ENCODE measurements at regions not wholly inside any gene's neighbourhood (a gene's known extent, or its start where the extent isn't known, plus 50 kb on each side); places are given as distances from the start of the nearest gene placed in this dataset.

DNA sequence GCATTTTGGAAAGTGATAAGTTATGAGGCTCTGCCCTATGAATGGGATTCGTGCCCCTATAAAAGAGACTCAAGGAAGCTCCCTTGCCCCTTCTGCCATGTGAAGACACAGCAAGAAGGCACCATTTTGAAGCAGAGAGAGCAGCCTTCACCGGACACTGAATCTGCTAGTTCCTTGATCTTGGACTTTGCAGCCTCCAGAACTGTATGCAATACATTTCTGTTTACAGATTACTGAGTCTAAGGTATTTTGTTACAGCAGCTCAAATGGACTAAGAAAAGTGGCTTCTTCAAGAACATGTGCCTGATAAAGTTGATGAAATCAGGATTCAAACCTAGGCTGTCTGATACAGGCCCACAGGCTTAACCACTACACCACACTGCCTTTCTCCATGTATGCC, 131.6 kb upstream of the MAP3K1 start:
- POLR2A ChIA-PET = no interaction called here
- H3K36me3 Mint-ChIP-seq (ENCODE audit: low read depth) = no peaks in the 10 kb centered on the region
- no peak for ATAC-seq
- intact Hi-C loops (cut with DNase I, micrococcal nuclease) = no loop called here
- H3K27ac Mint-ChIP-seq = no peak overlapping the region
- no peaks in the 10 kb centered on the region for H3K27me3 Mint-ChIP-seq
- CTCF ChIA-PET = interaction anchor here (1.0 kb wide), 1 partner anchor 50 kb away, joined by 3 read pairs; no protein-coding TSS in a partner anchor
- H3K9me3 Mint-ChIP-seq (ENCODE audit: low read depth) = no peaks in the 10 kb centered on the region
- H3K4me1 Mint-ChIP-seq = peaks cover 56% of the 10 kb centered on the region
- no peak overlapping the region for H3K4me3 Mint-ChIP-seq
- no peak for DNase-seq

DNA sequence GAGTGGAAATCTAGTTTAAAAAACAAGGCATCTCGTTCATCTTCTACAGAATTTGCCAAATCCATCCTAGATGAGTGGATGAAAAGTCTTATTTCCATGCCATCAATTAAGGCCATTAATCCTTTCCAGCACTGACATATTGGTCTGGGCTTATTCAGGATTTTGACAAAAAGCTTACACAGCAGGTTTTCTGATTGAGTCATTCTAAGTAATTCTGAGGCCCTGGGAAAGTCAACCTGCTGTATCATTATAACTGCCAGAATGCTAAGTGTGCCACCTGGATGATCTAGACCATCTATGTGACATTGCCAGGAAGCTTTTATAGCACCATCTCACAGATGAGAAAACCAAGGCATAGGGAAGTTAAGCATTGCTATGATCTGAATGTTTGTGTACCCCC, 132.1 kb upstream of the MAP3K1 start:
- Mint-ChIP-seq H3K4me3 (no peak overlapping the region), H3K27ac (no peak overlapping the region), H3K9me3 (ENCODE audit: low read depth) (no peaks in the 10 kb centered on the region), H3K36me3 (ENCODE audit: low read depth) (no peaks in the 10 kb centered on the region), H3K4me1 (peaks cover 52% of the 10 kb centered on the region), H3K27me3 (no peaks in the 10 kb centered on the region)
- CTCF ChIA-PET = no interaction called here
- intact Hi-C loops (cut with DNase I, micrococcal nuclease) = no loop called here
- ATAC-seq (no peak), DNase-seq (no peak)
- POLR2A ChIA-PET = no interaction called here

DNA sequence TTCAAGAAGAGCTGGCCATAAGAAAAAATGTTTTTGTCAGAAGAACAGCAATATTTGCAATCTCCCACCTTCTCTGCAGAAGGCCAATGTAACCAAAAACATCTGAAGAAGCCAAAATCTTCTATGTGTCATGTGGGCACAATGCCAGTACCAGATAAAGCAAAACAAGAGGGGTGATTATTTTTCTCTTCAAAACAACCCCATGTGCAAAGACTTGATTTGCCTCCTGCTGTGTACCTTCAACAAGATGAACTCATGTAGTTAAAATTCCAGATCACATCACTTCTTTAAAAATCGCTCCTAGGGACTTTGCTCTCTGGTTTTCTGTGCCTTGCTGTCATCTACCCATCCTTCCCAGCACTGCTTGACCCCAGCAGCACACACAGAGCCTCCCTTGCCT, 134.0 kb upstream of the MAP3K1 start:
- Mint-ChIP-seq H3K27ac (peak overlapping the region; percentile 14), H3K4me3 (no peak overlapping the region), H3K4me1 (peaks cover 39% of the 10 kb centered on the region), H3K27me3 (no peaks in the 10 kb centered on the region), H3K9me3 (ENCODE audit: low read depth) (no peaks in the 10 kb centered on the region), H3K36me3 (ENCODE audit: low read depth) (no peaks in the 10 kb centered on the region)
- POLR2A ChIA-PET = no interaction called here
- CTCF ChIA-PET = interaction anchor here (1.8 kb wide), 1 partner anchor 8 kb away, joined by 4 read pairs; no protein-coding TSS in a partner anchor
- no peak for DNase-seq
- ATAC-seq = no peak
- intact Hi-C loops (cut with DNase I, micrococcal nuclease) = no loop called here

DNA sequence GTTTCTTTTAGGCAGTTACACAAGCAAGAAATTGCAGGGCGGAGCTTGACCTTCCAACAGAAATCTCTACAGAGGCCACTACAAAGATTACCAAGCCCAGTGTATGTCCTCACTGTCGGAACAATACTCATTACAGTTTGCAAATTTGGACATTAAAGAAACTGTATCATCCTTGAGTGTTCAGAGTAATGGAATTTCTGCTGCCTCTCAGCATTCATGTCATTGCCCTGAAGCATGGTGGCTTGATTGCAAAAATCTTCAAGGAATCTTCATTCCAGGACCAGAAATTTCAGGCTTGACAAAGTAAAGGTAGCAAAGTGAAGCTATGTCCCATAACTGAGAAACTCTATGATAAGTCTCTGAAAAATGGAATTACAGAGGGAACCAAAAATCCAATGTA, 134.6 kb upstream of the MAP3K1 start:
- H3K27ac Mint-ChIP-seq = no peak overlapping the region
- H3K9me3 Mint-ChIP-seq (ENCODE audit: low read depth) = no peaks in the 10 kb centered on the region
- DNase-seq = no peak
- no peaks in the 10 kb centered on the region for H3K27me3 Mint-ChIP-seq
- peaks cover 32% of the 10 kb centered on the region for H3K4me1 Mint-ChIP-seq
- ATAC-seq = no peak
- H3K4me3 Mint-ChIP-seq = no peak overlapping the region
- ChIA-PET POLR2A (no interaction called here), CTCF (interaction anchor here (0.6 to 1.8 kb wide), 2 partner anchors 9 to 500 kb away, joined by 3 to 4 read pairs; no protein-coding TSS in a partner anchor)
- no peaks in the 10 kb centered on the region for H3K36me3 Mint-ChIP-seq (ENCODE audit: low read depth)
- intact Hi-C loops (cut with DNase I, micrococcal nuclease) = no loop called here

DNA sequence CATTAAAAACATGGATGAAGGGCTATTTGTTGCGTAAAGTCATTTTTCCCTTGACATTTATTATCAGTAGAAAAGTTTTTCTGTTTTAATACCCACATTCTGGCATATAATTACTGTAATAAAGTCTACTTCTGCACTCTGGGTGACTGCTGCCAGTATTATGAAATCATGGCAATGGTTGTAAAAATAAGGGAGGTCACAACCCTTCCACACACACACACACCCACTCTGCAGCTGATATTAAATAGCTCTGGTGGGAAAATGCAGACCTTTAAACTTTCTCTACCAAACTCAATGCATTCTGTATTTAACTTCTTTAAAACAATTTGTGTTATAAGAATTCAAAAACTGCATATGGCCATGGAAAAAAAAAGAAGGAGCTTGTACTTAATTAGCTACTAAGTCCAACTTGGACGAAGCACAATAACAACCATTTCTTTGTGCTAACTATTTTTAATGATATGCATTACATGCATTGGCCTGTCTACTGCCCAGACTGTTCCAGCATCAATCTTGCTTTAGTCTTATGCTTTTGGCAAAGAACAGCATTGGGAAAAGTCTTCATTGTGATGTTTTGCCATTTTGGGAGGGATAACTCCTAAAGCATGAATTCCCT, 137.6 kb upstream of the MAP3K1 start:
- ATAC-seq (no peak), DNase-seq (no peak)
- Mint-ChIP-seq H3K4me3 (no peak overlapping the region), H3K9me3 (ENCODE audit: low read depth) (no peaks in the 10 kb centered on the region), H3K4me1 (peaks cover 21% of the 10 kb centered on the region), H3K27me3 (no peaks in the 10 kb centered on the region), H3K36me3 (ENCODE audit: low read depth) (no peaks in the 10 kb centered on the region), H3K27ac (no peak overlapping the region)
- POLR2A ChIA-PET = interaction anchor here (0.6 kb wide), 1 partner anchor 382 kb away, joined by 5 read pairs; no protein-coding TSS in a partner anchor
- CTCF ChIA-PET = interaction anchor here (0.7 to 1.4 kb wide), 2 partner anchors 9 to 256 kb away, joined by 3 read pairs; no protein-coding TSS in a partner anchor
- intact Hi-C loops (cut with DNase I, micrococcal nuclease) = no loop called here

DNA sequence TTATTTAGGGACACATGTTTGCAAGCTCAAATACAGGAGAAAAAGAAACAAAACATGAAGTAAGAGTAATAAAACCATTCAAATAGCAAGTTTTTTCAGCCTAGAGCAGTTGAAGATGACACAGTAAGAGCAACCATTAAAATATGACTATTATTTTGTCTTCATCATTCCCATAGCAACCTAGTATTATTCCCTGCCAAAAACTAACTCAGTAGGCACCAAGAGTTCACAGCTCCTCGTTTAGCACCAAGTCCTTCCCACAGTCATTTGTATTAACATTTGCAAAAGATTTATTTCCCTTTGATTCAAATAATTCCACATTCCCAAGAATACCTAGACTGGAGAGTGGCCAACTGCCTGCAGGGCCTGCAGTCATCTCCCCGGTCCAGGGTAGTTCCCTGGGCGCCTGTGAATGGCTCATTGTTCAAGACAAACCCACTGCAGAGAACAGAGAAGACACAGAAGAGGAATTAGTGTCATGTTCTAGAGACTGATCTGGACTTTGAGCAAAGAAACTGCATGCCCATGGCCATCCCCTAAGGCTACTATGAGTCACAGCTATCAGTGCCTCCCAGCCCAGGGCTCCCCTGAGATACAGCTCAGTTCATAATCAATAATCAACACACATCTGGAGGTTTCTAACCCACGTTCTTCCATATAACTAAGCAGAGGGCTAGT, 139.1 kb upstream of the MAP3K1 start:
- DNase-seq = no peak
- no peaks in the 10 kb centered on the region for H3K27me3 Mint-ChIP-seq
- no peak overlapping the region for H3K4me3 Mint-ChIP-seq
- intact Hi-C loops (cut with DNase I, micrococcal nuclease) = no loop called here
- no peaks in the 10 kb centered on the region for H3K9me3 Mint-ChIP-seq (ENCODE audit: low read depth)
- CTCF ChIA-PET = interaction anchor here (0.7 to 1.0 kb wide), 2 partner anchors 10 to 44 kb away, joined by 3 read pairs; no protein-coding TSS in a partner anchor
- POLR2A ChIA-PET = no interaction called here
- no peaks in the 10 kb centered on the region for H3K36me3 Mint-ChIP-seq (ENCODE audit: low read depth)
- no peak for ATAC-seq
- H3K4me1 Mint-ChIP-seq = peaks cover 18% of the 10 kb centered on the region
- no peak overlapping the region for H3K27ac Mint-ChIP-seq

DNA sequence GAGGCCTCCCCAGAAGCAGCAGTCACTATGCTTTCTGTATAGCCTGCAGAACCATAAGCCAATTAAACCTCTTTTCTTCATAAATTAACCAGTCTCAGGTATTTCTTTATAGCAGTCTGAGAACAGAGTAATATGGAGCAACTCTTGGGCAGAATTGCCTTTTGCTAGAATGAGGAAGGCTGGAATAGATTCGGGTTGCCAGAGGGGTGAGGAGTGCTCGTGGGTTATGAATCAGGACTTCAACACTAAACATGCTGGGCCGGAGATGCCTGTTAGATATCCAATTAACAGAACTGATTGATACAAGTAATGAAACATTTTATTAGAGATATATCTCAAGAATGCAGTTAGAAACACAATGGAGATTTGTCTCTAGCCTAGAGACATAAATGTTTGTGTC, 140.9 kb upstream of the MAP3K1 start:
- H3K27ac Mint-ChIP-seq = no peak overlapping the region
- H3K27me3 Mint-ChIP-seq = no peaks in the 10 kb centered on the region
- no peaks in the 10 kb centered on the region for H3K9me3 Mint-ChIP-seq (ENCODE audit: low read depth)
- ATAC-seq = no peak
- H3K4me1 Mint-ChIP-seq = peaks cover 31% of the 10 kb centered on the region
- intact Hi-C loops (cut with DNase I, micrococcal nuclease) = no loop called here
- H3K4me3 Mint-ChIP-seq = no peak overlapping the region
- no peaks in the 10 kb centered on the region for H3K36me3 Mint-ChIP-seq (ENCODE audit: low read depth)
- ChIA-PET CTCF (no interaction called here), POLR2A (no interaction called here)
- DNase-seq = no peak

DNA sequence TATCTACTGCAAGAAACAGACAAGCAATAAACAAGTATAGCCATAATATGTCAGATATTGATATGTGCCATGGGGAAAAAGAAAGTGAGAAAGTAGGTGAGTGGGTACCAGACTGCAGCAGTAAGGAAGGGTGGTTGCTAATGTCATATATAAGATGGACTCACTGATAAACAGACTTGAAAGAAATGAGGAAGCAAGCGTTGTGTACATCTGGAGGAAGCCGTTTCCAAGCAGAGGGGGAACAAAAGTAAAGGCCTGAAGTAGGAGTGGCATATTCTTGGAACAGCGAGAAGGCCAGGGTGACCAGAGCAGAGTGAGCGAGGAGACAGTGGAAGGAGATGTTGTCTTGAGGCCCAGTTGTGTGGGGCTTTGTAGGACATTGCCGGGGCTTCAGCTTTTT, 142.2 kb upstream of the MAP3K1 start:
- no peaks in the 10 kb centered on the region for H3K9me3 Mint-ChIP-seq (ENCODE audit: low read depth)
- H3K36me3 Mint-ChIP-seq (ENCODE audit: low read depth) = no peaks in the 10 kb centered on the region
- ChIA-PET CTCF (no interaction called here), POLR2A (no interaction called here)
- no peak overlapping the region for H3K4me3 Mint-ChIP-seq
- H3K27me3 Mint-ChIP-seq = no peaks in the 10 kb centered on the region
- no peak overlapping the region for H3K27ac Mint-ChIP-seq
- intact Hi-C loops (cut with DNase I, micrococcal nuclease) = no loop called here
- DNase-seq (no peak), ATAC-seq (no peak)
- peaks cover 35% of the 10 kb centered on the region for H3K4me1 Mint-ChIP-seq

DNA sequence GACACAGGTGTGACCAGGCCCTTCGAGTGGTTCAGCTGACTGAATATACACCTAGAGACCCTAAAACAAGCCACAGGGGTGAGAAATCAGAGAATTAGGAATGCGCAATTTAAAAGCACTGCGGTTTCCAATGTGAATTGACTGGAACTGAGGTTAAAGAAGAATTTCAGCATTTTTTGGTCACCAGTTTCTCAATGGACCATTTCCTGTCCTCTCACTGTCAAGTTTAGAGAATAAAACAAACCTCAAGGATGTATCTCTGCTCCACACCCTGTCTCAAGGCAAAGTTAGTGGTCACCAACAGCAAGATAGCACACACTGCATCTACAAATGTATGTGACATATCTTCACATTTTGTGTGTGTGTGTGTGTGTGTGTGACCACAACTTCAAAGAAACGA, 143.8 kb upstream of the MAP3K1 start:
- Mint-ChIP-seq H3K4me3 (no peak overlapping the region), H3K9me3 (ENCODE audit: low read depth) (no peaks in the 10 kb centered on the region), H3K27me3 (no peaks in the 10 kb centered on the region), H3K27ac (no peak overlapping the region), H3K4me1 (peaks cover 35% of the 10 kb centered on the region), H3K36me3 (ENCODE audit: low read depth) (no peaks in the 10 kb centered on the region)
- intact Hi-C loops (cut with DNase I, micrococcal nuclease) = loop anchor here (2.0 kb wide), 2 partner anchors 21 to 343 kb away; no protein-coding TSS in a partner anchor
- CTCF ChIA-PET = interaction anchor here (1.9 kb wide), 1 partner anchor 171 kb away, joined by 4 read pairs; no protein-coding TSS in a partner anchor
- DNase-seq = no peak
- POLR2A ChIA-PET = no interaction called here
- no peak for ATAC-seq

DNA sequence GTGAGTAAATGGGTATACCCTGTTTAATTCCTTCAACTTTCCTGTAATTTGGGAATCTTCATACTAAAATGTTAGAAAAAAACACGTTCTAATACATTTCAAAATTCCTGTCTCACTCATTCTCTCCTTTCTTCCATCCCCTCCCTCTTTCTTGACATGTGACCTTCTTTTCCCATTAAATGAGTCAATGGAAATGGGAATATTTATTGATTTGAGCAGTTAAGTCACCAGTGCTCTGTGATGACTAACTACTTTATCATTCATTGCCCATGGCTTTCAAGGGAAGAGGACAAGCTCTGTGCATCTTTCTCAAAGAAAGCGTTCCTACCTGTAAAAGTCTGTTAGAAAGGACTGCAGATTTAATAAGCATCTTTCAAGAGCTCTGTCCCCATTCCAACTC, 144.4 kb upstream of the MAP3K1 start:
- no peak for ATAC-seq
- Mint-ChIP-seq H3K4me3 (no peak overlapping the region), H3K36me3 (ENCODE audit: low read depth) (no peaks in the 10 kb centered on the region), H3K4me1 (peaks cover 35% of the 10 kb centered on the region), H3K27me3 (no peaks in the 10 kb centered on the region), H3K27ac (no peak overlapping the region), H3K9me3 (ENCODE audit: low read depth) (no peaks in the 10 kb centered on the region)
- intact Hi-C loops (cut with DNase I, micrococcal nuclease) = loop anchor here (2.0 kb wide), 2 partner anchors 22 to 342 kb away; no protein-coding TSS in a partner anchor
- ChIA-PET CTCF (interaction anchor here (0.6 to 1.9 kb wide), 4 partner anchors 17 to 890 kb away, joined by 3 to 4 read pairs (median 4); no protein-coding TSS in a partner anchor), POLR2A (interaction anchor here (0.7 kb wide), 1 partner anchor 412 kb away, joined by 5 read pairs; no protein-coding TSS in a partner anchor)
- DNase-seq = no peak

DNA sequence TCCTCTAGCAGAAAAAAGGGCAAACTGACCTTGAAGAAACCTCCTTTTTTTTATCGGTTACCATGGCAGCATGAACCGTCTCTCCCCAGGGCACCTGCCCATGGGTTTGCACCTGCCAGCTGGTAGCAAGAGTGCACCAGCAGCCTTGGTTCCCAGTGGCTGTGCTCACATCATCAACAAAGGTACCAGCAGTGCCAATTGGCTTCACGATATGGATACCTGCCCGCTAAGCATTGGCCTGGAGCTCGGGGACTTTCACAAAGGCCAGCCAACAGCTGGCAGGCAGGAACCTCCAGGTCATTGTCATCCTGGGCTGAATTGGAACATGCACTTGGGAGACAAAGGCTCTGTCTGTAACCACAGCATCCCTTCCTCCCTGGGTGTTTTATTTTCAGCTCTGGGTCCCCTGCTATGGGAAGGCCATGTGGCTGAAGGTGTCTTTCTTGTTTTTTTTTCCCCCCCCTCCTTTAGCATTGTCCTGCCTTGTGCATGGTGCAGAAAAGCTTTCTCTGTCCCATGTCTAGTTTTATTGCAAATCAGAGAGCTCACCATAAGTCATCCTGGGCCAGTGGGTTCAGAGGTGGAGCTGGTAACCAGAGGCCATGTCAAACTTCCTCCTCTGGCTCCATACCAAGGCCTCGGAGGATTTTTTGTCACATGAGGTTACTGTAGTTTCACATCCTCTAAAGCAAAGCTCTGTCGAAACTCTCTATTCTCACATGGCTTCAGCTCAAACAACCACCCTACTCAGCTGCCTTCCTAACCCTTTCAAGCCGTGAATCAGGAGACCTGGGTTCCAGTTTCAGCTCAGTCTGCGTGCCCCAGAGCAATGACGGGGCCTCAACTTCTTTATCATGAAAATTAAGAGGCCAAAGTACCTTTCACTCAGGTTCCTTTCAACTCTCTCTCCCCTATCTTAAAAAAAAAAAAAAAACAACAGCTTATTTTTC, 145.5 kb upstream of the MAP3K1 start:
- ATAC-seq (peak; percentile 96), DNase-seq (peak; percentile 69)
- intact Hi-C loops (cut with DNase I, micrococcal nuclease) = loop anchor here (2.0 kb wide), 2 partner anchors 23 to 341 kb away; no protein-coding TSS in a partner anchor
- ChIA-PET POLR2A (interaction anchor here (0.7 to 0.8 kb wide), 5 partner anchors 7 to 411 kb away, joined by 3 to 5 read pairs (median 5); no protein-coding TSS in a partner anchor), CTCF (interaction anchor here (0.6 to 1.9 kb wide), 7 partner anchors 16 to 892 kb away, joined by 3 to 5 read pairs (median 4); no protein-coding TSS in a partner anchor)
- Mint-ChIP-seq H3K27me3 (no peaks in the 10 kb centered on the region), H3K36me3 (ENCODE audit: low read depth) (no peaks in the 10 kb centered on the region), H3K4me3 (no peak overlapping the region), H3K27ac (no peak overlapping the region), H3K9me3 (ENCODE audit: low read depth) (peaks cover 5% of the 10 kb centered on the region), H3K4me1 (peaks cover 40% of the 10 kb centered on the region)

Measured in activated CD4-positive, alpha-beta T cell treated with anti-CD3 and anti-CD28 coated beads for 36 hours (primary cell).